HEK293 (cell line): ENCODE measurements at regions not wholly inside any gene's neighbourhood (a gene's known extent, or its start where the extent isn't known, plus 50 kb on each side); places are given as distances from the start of the nearest gene placed in this dataset.

ENCODE experiments used
- CTCF ChIA-PET: fragments of 350-600 bp; formaldehyde crosslinking; extraction: SDS; loops from one replicate; lab custom pipeline; 2021; ENCODE audit warnings: antibody characterized with exemption; lab: Yijun Ruan, JAX
- POLR2A ChIA-PET: fragments of 300-600 bp; formaldehyde crosslinking; extraction: SDS; loops from one replicate; lab custom pipeline; 2020; ENCODE audit warnings: antibody characterized with exemption, inconsistent platforms; lab: Yijun Ruan, JAX
- H3K27ac ChIP-seq: fragments of 200-500 bp; sonication (Bioruptor generic); 2 replicates; pipeline ENCODE4 v1.5.1; 2014; ENCODE audit warnings: low read depth, low read length, control low read depth, inconsistent platforms; ENCODE audit errors: extremely low read depth
- H3K36me3 ChIP-seq, 2 experiments: fragments of 200-500 bp in 1 of 2; sonication (Bioruptor generic) in 1 of 2; 1 replicate in 1 of 2; 2 replicates in 1 of 2; pipeline ENCODE4 v1.5.1; 2014 to 2017; ENCODE audit warnings: inconsistent platforms in 2 of 2, low read length in 2 of 2; ENCODE audit not compliant: control insufficient read depth in 2 of 2, insufficient read depth in 1 of 2
- H3K4me1 ChIP-seq: fragments of 200-500 bp; sonication (Bioruptor generic); 2 replicates; pipeline ENCODE4 v1.5.1; 2014; ENCODE audit warnings: mild to moderate bottlenecking, low read length, inconsistent platforms; ENCODE audit not compliant: control insufficient read depth, insufficient read depth
- H3K4me3 ChIP-seq: 2 replicates; pipeline ENCODE4 v1.5.1; 2011; ENCODE audit warnings: low read depth, mild to moderate bottlenecking, control low read depth, low read length, moderate library complexity
- H3K9me3 ChIP-seq: fragments of 200-500 bp; sonication (Bioruptor generic); 2 replicates; pipeline ENCODE4 v1.5.1; 2014; ENCODE audit warnings: low read depth, low read length, inconsistent platforms; ENCODE audit not compliant: control insufficient read depth, insufficient read depth
- CTCF ChIP-seq: fragments of 450-650 bp; formaldehyde crosslinking; IDR thresholded peaks from 2 replicates; pipeline ENCODE4 v1.5.1; 2016; ENCODE audit warnings: missing biosample characterization, missing genetic modification characterization
- KLF10 ChIP-seq: fragments of 450-650 bp; IDR thresholded peaks from 2 replicates; pipeline ENCODE4 v1.5.1; 2018; ENCODE audit warnings: missing biosample characterization, mild to moderate bottlenecking, missing genetic modification characterization
- KLF7 ChIP-seq: fragments of 450-650 bp; formaldehyde crosslinking; IDR thresholded peaks from 2 replicates; pipeline ENCODE4 v1.5.1; 2016; ENCODE audit warnings: missing biosample characterization, missing genetic modification characterization, borderline replicate concordance
- MEIS1 ChIP-seq: sonication (generic); formaldehyde crosslinking; IDR thresholded peaks from 2 replicates; pipeline ENCODE4 v1.8.1; 2022; ENCODE audit warnings: missing genetic modification reagents, mild to moderate bottlenecking, borderline replicate concordance
- MZF1 ChIP-seq: fragments of 450-650 bp; formaldehyde crosslinking; IDR thresholded peaks from 2 replicates; pipeline ENCODE4 v1.5.1; 2017; ENCODE audit warnings: missing biosample characterization, missing genetic modification characterization, borderline replicate concordance
- PRDM1 ChIP-seq: fragments of 450-650 bp; formaldehyde crosslinking; IDR thresholded peaks from 2 replicates; pipeline ENCODE4; 2016; ENCODE audit warnings: missing biosample characterization, missing genetic modification characterization
- REPIN1 ChIP-seq: fragments of 450-650 bp; formaldehyde crosslinking; IDR thresholded peaks from 2 replicates; pipeline ENCODE4 v1.5.1; 2017; ENCODE audit warnings: missing biosample characterization, missing genetic modification characterization, low read depth
- SCRT2 ChIP-seq: fragments of 450-650 bp; formaldehyde crosslinking; IDR thresholded peaks from 2 replicates; pipeline ENCODE4 v1.5.1; 2016; ENCODE audit warnings: missing biosample characterization, missing genetic modification characterization
- ZBTB49 ChIP-seq: fragments of 450-650 bp; formaldehyde crosslinking; IDR thresholded peaks from 2 replicates; pipeline ENCODE4 v1.5.1; 2016; ENCODE audit warnings: missing biosample characterization, missing genetic modification characterization, low read depth
- ZFP37 ChIP-seq: fragments of 450-650 bp; formaldehyde crosslinking; IDR thresholded peaks from 2 replicates; pipeline ENCODE4 v1.5.1; 2016; ENCODE audit warnings: missing biosample characterization, missing genetic modification characterization
- ZNF132 ChIP-seq: fragments of 450-650 bp; formaldehyde crosslinking; IDR thresholded peaks from 2 replicates; pipeline ENCODE4 v1.5.1; 2017; ENCODE audit warnings: missing biosample characterization, missing genetic modification characterization, borderline replicate concordance
- ZNF133 ChIP-seq: fragments of 450-650 bp; formaldehyde crosslinking; IDR thresholded peaks from 2 replicates; pipeline ENCODE4 v1.5.1; 2016; ENCODE audit warnings: missing biosample characterization, missing genetic modification characterization
- ZNF146 ChIP-seq: fragments of 450-650 bp; formaldehyde crosslinking; IDR thresholded peaks from 2 replicates; pipeline ENCODE4 v1.5.1; 2016; ENCODE audit warnings: missing biosample characterization, missing genetic modification characterization
- ZNF211 ChIP-seq: fragments of 450-650 bp; formaldehyde crosslinking; IDR thresholded peaks from 2 replicates; pipeline ENCODE4 v1.5.1; 2016; ENCODE audit warnings: low read depth, missing biosample characterization, missing genetic modification characterization
- ZNF394 ChIP-seq: fragments of 450-650 bp; formaldehyde crosslinking; IDR thresholded peaks from 2 replicates; pipeline ENCODE4 v1.5.1; 2016; ENCODE audit warnings: missing biosample characterization, missing genetic modification characterization, mild to moderate bottlenecking, moderate library complexity, borderline replicate concordance
- ZNF555 ChIP-seq: fragments of 450-650 bp; formaldehyde crosslinking; conservative IDR thresholded peaks from 2 replicates; pipeline ENCODE4 v1.5.1; 2017; ENCODE audit warnings: missing biosample characterization, mild to moderate bottlenecking, missing genetic modification characterization, inconsistent platforms
- ZNF561 ChIP-seq: fragments of 450-650 bp; IDR thresholded peaks from 2 replicates; pipeline ENCODE4 v1.5.1; 2018; ENCODE audit warnings: missing biosample characterization, missing genetic modification characterization, borderline replicate concordance
- ZNF629 ChIP-seq: fragments of 450-650 bp; formaldehyde crosslinking; IDR thresholded peaks from 2 replicates; pipeline ENCODE4 v1.5.1; 2017; ENCODE audit warnings: missing biosample characterization, missing genetic modification characterization
- ZNF660 ChIP-seq: fragments of 450-650 bp; IDR thresholded peaks from 2 replicates; pipeline ENCODE4 v1.5.1; 2018; ENCODE audit warnings: missing biosample characterization, mild to moderate bottlenecking, missing genetic modification characterization
- ZNF776 ChIP-seq: fragments of 450-650 bp; formaldehyde crosslinking; IDR thresholded peaks from 2 replicates; pipeline ENCODE4 v1.5.0; 2017; ENCODE audit warnings: missing biosample characterization, missing genetic modification characterization, borderline replicate concordance
- ZNF830 ChIP-seq: fragments of 450-650 bp; IDR thresholded peaks from 2 replicates; pipeline ENCODE4 v1.5.0; 2018; ENCODE audit warnings: missing biosample characterization, missing genetic modification characterization, low read depth, mild to moderate bottlenecking, moderate library complexity
- ZSCAN4 ChIP-seq: fragments of 450-650 bp; formaldehyde crosslinking; IDR thresholded peaks from 2 replicates; pipeline ENCODE4 v1.5.1; 2017; ENCODE audit warnings: missing biosample characterization, missing genetic modification characterization
- ZXDB ChIP-seq: fragments of 450-650 bp; formaldehyde crosslinking; IDR thresholded peaks from 2 replicates; pipeline ENCODE4 v1.5.1; 2016; ENCODE audit warnings: missing biosample characterization, missing genetic modification characterization
- TF ChIP-seq, protein P1 (sequence below): fragments of 450-650 bp; formaldehyde crosslinking; IDR thresholded peaks from 2 replicates; pipeline ENCODE4 v1.5.1; 2017; ENCODE audit warnings: missing biosample characterization, missing genetic modification characterization
- TF ChIP-seq, protein P2 (sequence below): fragments of 450-650 bp; formaldehyde crosslinking; IDR thresholded peaks from 2 replicates; pipeline ENCODE4; 2016; ENCODE audit warnings: missing biosample characterization, missing genetic modification characterization

GRCh38 chr1:195744256-195744655 lies 864.0 kb downstream of the KCNT2 start:
- CTCF ChIA-PET, result no interaction called here
- TF ChIP-seq, protein P1, sequence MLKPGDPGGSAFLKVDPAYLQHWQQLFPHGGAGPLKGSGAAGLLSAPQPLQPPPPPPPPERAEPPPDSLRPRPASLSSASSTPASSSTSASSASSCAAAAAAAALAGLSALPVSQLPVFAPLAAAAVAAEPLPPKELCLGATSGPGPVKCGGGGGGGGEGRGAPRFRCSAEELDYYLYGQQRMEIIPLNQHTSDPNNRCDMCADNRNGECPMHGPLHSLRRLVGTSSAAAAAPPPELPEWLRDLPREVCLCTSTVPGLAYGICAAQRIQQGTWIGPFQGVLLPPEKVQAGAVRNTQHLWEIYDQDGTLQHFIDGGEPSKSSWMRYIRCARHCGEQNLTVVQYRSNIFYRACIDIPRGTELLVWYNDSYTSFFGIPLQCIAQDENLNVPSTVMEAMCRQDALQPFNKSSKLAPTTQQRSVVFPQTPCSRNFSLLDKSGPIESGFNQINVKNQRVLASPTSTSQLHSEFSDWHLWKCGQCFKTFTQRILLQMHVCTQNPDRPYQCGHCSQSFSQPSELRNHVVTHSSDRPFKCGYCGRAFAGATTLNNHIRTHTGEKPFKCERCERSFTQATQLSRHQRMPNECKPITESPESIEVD (tag by site-specific recombination), result no peak
- TF ChIP-seq, protein P2, sequence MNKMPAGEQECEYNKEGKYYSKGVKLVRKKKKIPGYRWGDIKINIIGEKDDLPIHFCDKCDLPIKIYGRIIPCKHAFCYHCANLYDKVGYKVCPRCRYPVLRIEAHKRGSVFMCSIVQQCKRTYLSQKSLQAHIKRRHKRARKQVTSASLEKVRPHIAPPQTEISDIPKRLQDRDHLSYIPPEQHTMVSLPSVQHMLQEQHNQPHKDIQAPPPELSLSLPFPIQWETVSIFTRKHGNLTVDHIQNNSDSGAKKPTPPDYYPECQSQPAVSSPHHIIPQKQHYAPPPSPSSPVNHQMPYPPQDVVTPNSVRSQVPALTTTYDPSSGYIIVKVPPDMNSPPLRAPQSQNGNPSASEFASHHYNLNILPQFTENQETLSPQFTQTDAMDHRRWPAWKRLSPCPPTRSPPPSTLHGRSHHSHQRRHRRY (tag by site-specific recombination), result no peak
- TF ChIP-seq ZNF132 (tag by site-specific recombination) (no peak), ZSCAN4 (tag by site-specific recombination) (no peak), KLF7 (tag by site-specific recombination) (no peak), MZF1 (tag by site-specific recombination) (no peak), ZNF561 (no peak), ZXDB (no peak), ZNF776 (tag by site-specific recombination) (no peak), ZNF629 (no peak), CTCF (no peak), ZBTB49 (tag by site-specific recombination) (no peak), SCRT2 (tag by site-specific recombination) (no peak)

GRCh38 chr1:195740862-195741261 lies 867.4 kb downstream of the KCNT2 start:
- Histone ChIP-seq H3K36me3 (no peaks in the 10 kb centered on the region), H3K9me3 (no peaks in the 10 kb centered on the region; the same call in 1 of the 2 replicates), H3K4me3 (no peak overlapping the region), H3K4me1 (no peaks in the 10 kb centered on the region), H3K27ac (no peak overlapping the region)
- POLR2A ChIA-PET, result no interaction called here
- TF ChIP-seq ZNF660 (tag by site-specific recombination), result no peak
- no peak for TF ChIP-seq REPIN1 (tag by site-specific recombination)
- TF ChIP-seq ZNF146, result no peak
- no peak for TF ChIP-seq KLF7 (tag by site-specific recombination)
- TF ChIP-seq ZNF830 (tag by site-specific recombination), result no peak
- no peak for TF ChIP-seq ZNF394 (tag by site-specific recombination)
- TF ChIP-seq ZFP37 (tag by site-specific recombination), result no peak
- no peak for TF ChIP-seq ZNF133 (tag by site-specific recombination)
- TF ChIP-seq MEIS1, result no peak
- no peak for TF ChIP-seq ZNF211 (tag by site-specific recombination)
- no peak for TF ChIP-seq ZNF555 (tag by site-specific recombination)
- TF ChIP-seq PRDM1 (tag by site-specific recombination), result no peak
- TF ChIP-seq KLF10 (tag by site-specific recombination), result no peak
- CTCF ChIA-PET, result no interaction called here

More at GRCh38 chr1:195744256-195744655, 864.0 kb downstream of the KCNT2 start:
- Histone ChIP-seq H3K4me1 (no peaks in the 10 kb centered on the region), H3K9me3 (no peaks in the 10 kb centered on the region; the same call in 1 of the 2 replicates), H3K27ac (no peak overlapping the region), H3K4me3 (no peak overlapping the region), H3K36me3 (no peaks in the 10 kb centered on the region)
- POLR2A ChIA-PET, result no interaction called here
